ENCODE measurements at regions not wholly inside any gene's neighbourhood (a gene's known extent, or its start where the extent isn't known, plus 50 kb on each side); places are given as distances from the start of the nearest gene placed in this dataset.

DNA sequence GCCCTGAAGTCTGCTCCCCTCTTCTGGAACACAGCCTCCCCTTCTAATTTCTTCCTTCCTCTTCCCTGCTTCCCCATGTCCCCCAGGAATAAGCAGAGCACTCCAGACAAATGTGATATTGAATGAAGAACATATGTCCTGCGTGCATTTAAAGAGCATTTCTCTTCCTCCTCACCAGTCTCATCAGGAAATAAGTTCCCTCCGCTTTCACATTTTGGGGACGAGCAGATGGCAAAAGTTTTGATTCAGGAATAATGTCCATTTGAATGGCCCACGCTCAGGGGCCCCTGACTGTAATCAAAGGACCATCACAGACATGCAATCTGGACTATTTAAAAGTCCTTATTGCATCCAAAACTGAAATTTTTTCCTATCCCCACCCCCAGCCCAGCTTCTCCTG is 316.1 kb downstream of the CDK5RAP2 start:
- TF ChIP-seq, protein P1, sequence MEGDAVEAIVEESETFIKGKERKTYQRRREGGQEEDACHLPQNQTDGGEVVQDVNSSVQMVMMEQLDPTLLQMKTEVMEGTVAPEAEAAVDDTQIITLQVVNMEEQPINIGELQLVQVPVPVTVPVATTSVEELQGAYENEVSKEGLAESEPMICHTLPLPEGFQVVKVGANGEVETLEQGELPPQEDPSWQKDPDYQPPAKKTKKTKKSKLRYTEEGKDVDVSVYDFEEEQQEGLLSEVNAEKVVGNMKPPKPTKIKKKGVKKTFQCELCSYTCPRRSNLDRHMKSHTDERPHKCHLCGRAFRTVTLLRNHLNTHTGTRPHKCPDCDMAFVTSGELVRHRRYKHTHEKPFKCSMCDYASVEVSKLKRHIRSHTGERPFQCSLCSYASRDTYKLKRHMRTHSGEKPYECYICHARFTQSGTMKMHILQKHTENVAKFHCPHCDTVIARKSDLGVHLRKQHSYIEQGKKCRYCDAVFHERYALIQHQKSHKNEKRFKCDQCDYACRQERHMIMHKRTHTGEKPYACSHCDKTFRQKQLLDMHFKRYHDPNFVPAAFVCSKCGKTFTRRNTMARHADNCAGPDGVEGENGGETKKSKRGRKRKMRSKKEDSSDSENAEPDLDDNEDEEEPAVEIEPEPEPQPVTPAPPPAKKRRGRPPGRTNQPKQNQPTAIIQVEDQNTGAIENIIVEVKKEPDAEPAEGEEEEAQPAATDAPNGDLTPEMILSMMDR (IDR thresholded peaks at IDR 0.05 in 2 of 3, conservative IDR thresholded peaks at IDR 0.05 in 1 of 3; ENCODE audit: borderline replicate concordance in 1 of 3, insufficient read depth in 1 of 3, low read depth in 2 of 3, low read length in 2 of 3) = no peak
- TF ChIP-seq EZH2phosphoT487 (IDR thresholded peaks at IDR 0.05; ENCODE audit: borderline replicate concordance) (no peak), ZNF274 (IDR thresholded peaks at IDR 0.05; ENCODE audit: low read depth, low read length) (no peak), POLR2AphosphoS5 (IDR thresholded peaks at IDR 0.05; ENCODE audit: low read depth, low read length) (no peak), POLR2A (IDR thresholded peaks at IDR 0.05; ENCODE audit: borderline replicate concordance, extremely low read depth, insufficient read depth, insufficient read length) (no peak), TCF7L2 (IDR thresholded peaks at IDR 0.05; ENCODE audit: borderline replicate concordance, extremely low read depth, insufficient read depth, insufficient read length) (no peak), EZH2 (IDR thresholded peaks at IDR 0.05) (no peak), JUND (IDR thresholded peaks at IDR 0.05) (no peak), ELF1 (IDR thresholded peaks at IDR 0.05; ENCODE audit: borderline replicate concordance, low read depth) (no peak), SP1 (IDR thresholded peaks at IDR 0.05; ENCODE audit: low read depth) (no peak)
- TF ChIP-seq, protein P2, sequence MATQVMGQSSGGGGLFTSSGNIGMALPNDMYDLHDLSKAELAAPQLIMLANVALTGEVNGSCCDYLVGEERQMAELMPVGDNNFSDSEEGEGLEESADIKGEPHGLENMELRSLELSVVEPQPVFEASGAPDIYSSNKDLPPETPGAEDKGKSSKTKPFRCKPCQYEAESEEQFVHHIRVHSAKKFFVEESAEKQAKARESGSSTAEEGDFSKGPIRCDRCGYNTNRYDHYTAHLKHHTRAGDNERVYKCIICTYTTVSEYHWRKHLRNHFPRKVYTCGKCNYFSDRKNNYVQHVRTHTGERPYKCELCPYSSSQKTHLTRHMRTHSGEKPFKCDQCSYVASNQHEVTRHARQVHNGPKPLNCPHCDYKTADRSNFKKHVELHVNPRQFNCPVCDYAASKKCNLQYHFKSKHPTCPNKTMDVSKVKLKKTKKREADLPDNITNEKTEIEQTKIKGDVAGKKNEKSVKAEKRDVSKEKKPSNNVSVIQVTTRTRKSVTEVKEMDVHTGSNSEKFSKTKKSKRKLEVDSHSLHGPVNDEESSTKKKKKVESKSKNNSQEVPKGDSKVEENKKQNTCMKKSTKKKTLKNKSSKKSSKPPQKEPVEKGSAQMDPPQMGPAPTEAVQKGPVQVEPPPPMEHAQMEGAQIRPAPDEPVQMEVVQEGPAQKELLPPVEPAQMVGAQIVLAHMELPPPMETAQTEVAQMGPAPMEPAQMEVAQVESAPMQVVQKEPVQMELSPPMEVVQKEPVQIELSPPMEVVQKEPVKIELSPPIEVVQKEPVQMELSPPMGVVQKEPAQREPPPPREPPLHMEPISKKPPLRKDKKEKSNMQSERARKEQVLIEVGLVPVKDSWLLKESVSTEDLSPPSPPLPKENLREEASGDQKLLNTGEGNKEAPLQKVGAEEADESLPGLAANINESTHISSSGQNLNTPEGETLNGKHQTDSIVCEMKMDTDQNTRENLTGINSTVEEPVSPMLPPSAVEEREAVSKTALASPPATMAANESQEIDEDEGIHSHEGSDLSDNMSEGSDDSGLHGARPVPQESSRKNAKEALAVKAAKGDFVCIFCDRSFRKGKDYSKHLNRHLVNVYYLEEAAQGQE (IDR thresholded peaks at IDR 0.05; ENCODE audit: low read depth) = no peak
- TF ChIP-seq, protein P3, sequence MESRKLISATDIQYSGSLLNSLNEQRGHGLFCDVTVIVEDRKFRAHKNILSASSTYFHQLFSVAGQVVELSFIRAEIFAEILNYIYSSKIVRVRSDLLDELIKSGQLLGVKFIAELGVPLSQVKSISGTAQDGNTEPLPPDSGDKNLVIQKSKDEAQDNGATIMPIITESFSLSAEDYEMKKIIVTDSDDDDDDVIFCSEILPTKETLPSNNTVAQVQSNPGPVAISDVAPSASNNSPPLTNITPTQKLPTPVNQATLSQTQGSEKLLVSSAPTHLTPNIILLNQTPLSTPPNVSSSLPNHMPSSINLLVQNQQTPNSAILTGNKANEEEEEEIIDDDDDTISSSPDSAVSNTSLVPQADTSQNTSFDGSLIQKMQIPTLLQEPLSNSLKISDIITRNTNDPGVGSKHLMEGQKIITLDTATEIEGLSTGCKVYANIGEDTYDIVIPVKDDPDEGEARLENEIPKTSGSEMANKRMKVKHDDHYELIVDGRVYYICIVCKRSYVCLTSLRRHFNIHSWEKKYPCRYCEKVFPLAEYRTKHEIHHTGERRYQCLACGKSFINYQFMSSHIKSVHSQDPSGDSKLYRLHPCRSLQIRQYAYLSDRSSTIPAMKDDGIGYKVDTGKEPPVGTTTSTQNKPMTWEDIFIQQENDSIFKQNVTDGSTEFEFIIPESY (IDR thresholded peaks at IDR 0.05; ENCODE audit: extremely low read depth, insufficient replicate concordance, low read length) = no peak

Measured in HCT116 (cell line).